Fibroblast of lung (primary cell): ENCODE measurements at regions not wholly inside any gene's neighbourhood (a gene's known extent, or its start where the extent isn't known, plus 50 kb on each side); places are given as distances from the start of the nearest gene placed in this dataset.

ENCODE experiments used
- DNase-seq, 2 donors: peaks; one replicate each; pipeline versions ENCODE4 v3.0.0 to v3.0.0-alpha.2; 2010; ENCODE audit warnings: low read depth in 2 of 2
- H2AFZ ChIP-seq: 2 replicates; pipeline ENCODE4 v1.5.1; 2012; ENCODE audit warnings: low read length, control low read depth, inconsistent platforms
- H3K27ac ChIP-seq: 2 replicates; pipeline ENCODE4 v1.5.1; 2011; ENCODE audit warnings: low read length, control low read depth; ENCODE audit not compliant: insufficient read depth
- H3K27me3 ChIP-seq: 2 replicates; pipeline ENCODE4 v1.5.1; 2011; ENCODE audit warnings: mild to moderate bottlenecking, low read length; ENCODE audit not compliant: control insufficient read depth, insufficient read depth
- H3K36me3 ChIP-seq: 2 replicates; pipeline ENCODE4 v1.5.1; 2011; ENCODE audit warnings: low read length; ENCODE audit not compliant: control insufficient read depth, insufficient read depth
- H3K4me1 ChIP-seq: 2 replicates; pipeline ENCODE4 v1.5.1; 2011; ENCODE audit warnings: low read length; ENCODE audit not compliant: control insufficient read depth, insufficient read depth; ENCODE audit errors: extremely low read depth
- H3K4me2 ChIP-seq: 2 replicates; pipeline ENCODE4 v1.5.1; 2011; ENCODE audit warnings: low read length, control low read depth; ENCODE audit not compliant: insufficient read depth; ENCODE audit errors: extremely low read depth
- H3K4me3 ChIP-seq, 4 experiments: fragments of 200-600 bp in 1 of 4; sonication (generic) in 1 of 4; replicated peaks in 1 of 4; 2 replicates each; pipeline ENCODE4 v1.5.1; 2011 to 2016; ENCODE audit warnings: low read length in 4 of 4, low read depth in 3 of 4, mild to moderate bottlenecking in 3 of 4, control low read depth in 2 of 4, inconsistent platforms in 1 of 4, mixed read lengths in 1 of 4; ENCODE audit not compliant: insufficient read depth in 1 of 4; ENCODE audit errors: control extremely low read depth in 1 of 4
- H3K79me2 ChIP-seq: 2 replicates; pipeline ENCODE4 v1.5.1; 2012; ENCODE audit warnings: mild to moderate bottlenecking, low read length, inconsistent platforms; ENCODE audit not compliant: control insufficient read depth, insufficient read depth
- H3K9ac ChIP-seq: 2 replicates; pipeline ENCODE4 v1.5.1; 2011; ENCODE audit warnings: mild to moderate bottlenecking, low read length, control low read depth; ENCODE audit not compliant: insufficient read depth
- H3K9me3 ChIP-seq: 2 replicates; pipeline ENCODE4 v1.5.1; 2012; ENCODE audit warnings: low read depth, low read length; ENCODE audit not compliant: control insufficient read depth, insufficient read depth
- H4K20me1 ChIP-seq: 2 replicates; pipeline ENCODE4 v1.5.1; 2011; ENCODE audit warnings: low read length; ENCODE audit not compliant: control insufficient read depth, insufficient read depth; ENCODE audit errors: extremely low read depth
- CTCF ChIP-seq, 2 donors: IDR thresholded peaks in 1 of 2; conservative IDR thresholded peaks in 1 of 2; 1 replicate in 1 of 2; 2 replicates in 1 of 2; pipeline ENCODE4 v1.5.1; 2011 to 2012; ENCODE audit warnings: low read length in 2 of 2, control low read depth in 1 of 2, inconsistent platforms in 1 of 2, low read depth in 1 of 2, mild to moderate bottlenecking in 1 of 2
- EZH2 ChIP-seq: IDR thresholded peaks from 2 replicates; pipeline ENCODE4 v1.5.1; 2012; ENCODE audit warnings: low read length, control low read depth, mild to moderate bottlenecking; ENCODE audit errors: missing control alignments

GRCh38 chr12:113670742-113671141 lies 199.1 kb upstream of the LHX5 start:
- TF ChIP-seq EZH2: no peak
- no peak for TF ChIP-seq CTCF (conservative IDR thresholded peaks at IDR 0.05 in 1 of 2, IDR thresholded peaks at IDR 0.05 in 1 of 2; ENCODE audit: low read depth in 1 of 2, low read length in 2 of 2)
- no peaks in the 10 kb centered on the region for H3K36me3 ChIP-seq
- no peaks in the 10 kb centered on the region for H3K9me3 ChIP-seq
- H2AFZ ChIP-seq: no peak overlapping the region
- no peaks in the 10 kb centered on the region for H3K4me1 ChIP-seq
- H3K79me2 ChIP-seq: no peaks in the 10 kb centered on the region
- peaks cover 5% of the 10 kb centered on the region for H3K27me3 ChIP-seq
- no peak overlapping the region for H3K4me3 ChIP-seq
- H3K4me2 ChIP-seq: no peak overlapping the region
- no peaks in the 10 kb centered on the region for H4K20me1 ChIP-seq
- no peak overlapping the region for H3K9ac ChIP-seq
- no peak for DNase-seq
- H3K27ac ChIP-seq: no peak overlapping the region

GRCh38 chr12:113667676-113668356 lies 196.1 kb upstream of the LHX5 start:
- H4K20me1 ChIP-seq: no peaks in the 10 kb centered on the region
- no peaks in the 10 kb centered on the region for H3K4me1 ChIP-seq
- no peak overlapping the region for H2AFZ ChIP-seq
- no peaks in the 10 kb centered on the region for H3K79me2 ChIP-seq
- no peak overlapping the region for H3K9ac ChIP-seq
- H3K27me3 ChIP-seq: peaks cover 5% of the 10 kb centered on the region
- TF ChIP-seq CTCF (conservative IDR thresholded peaks at IDR 0.05 in 1 of 2, IDR thresholded peaks at IDR 0.05 in 1 of 2; ENCODE audit: low read depth in 1 of 2, low read length in 2 of 2) (no peak), EZH2 (no peak)
- no peaks in the 10 kb centered on the region for H3K36me3 ChIP-seq
- H3K9me3 ChIP-seq: no peaks in the 10 kb centered on the region
- no peak overlapping the region for H3K4me2 ChIP-seq
- DNase-seq: no peak
- no peak overlapping the region for H3K4me3 ChIP-seq
- H3K27ac ChIP-seq: no peak overlapping the region

- TF ChIP-seq CTCF (conservative IDR thresholded peaks at IDR 0.05 in 1 of 2, IDR thresholded peaks at IDR 0.05 in 1 of 2; ENCODE audit: low read depth in 1 of 2, low read length in 2 of 2): no peak
- TF ChIP-seq EZH2: no peak
- DNase-seq: no peak
- peaks cover 5% of the 10 kb centered on the region for H3K27me3 ChIP-seq
- H3K4me3 ChIP-seq: no peak overlapping the region
- H3K4me1 ChIP-seq: no peaks in the 10 kb centered on the region
- H4K20me1 ChIP-seq: no peaks in the 10 kb centered on the region
- no peak overlapping the region for H2AFZ ChIP-seq
- H3K9ac ChIP-seq: no peak overlapping the region
- H3K4me2 ChIP-seq: no peak overlapping the region
- no peaks in the 10 kb centered on the region for H3K9me3 ChIP-seq
- no peaks in the 10 kb centered on the region for H3K36me3 ChIP-seq
- H3K79me2 ChIP-seq: no peaks in the 10 kb centered on the region
- H3K27ac ChIP-seq: no peak overlapping the region
Observed at GRCh38 chr12:113667095-113667494, 195.4 kb upstream of the LHX5 start.
